CD14-positive monocyte (primary cell): ENCODE measurements at regions not wholly inside any gene's neighbourhood (a gene's known extent, or its start where the extent isn't known, plus 50 kb on each side); places are given as distances from the start of the nearest gene placed in this dataset.

Experiments
- DNase-seq, 3 donors: peaks; one replicate each; pipeline ENCODE4 v3.0.0-alpha.2; 2011 to 2022
- H2AFZ ChIP-seq: 2 replicates; pipeline ENCODE4 v1.6.0; 2012; ENCODE audit warnings: mild to moderate bottlenecking, low read depth, low read length, inconsistent platforms; ENCODE audit not compliant: insufficient read depth, poor library complexity, severe bottlenecking
- H3K27ac ChIP-seq, 2 donors: 1 replicate in 1 of 2; 2 replicates in 1 of 2; pipeline ENCODE4 v1.5.1; 2012 to 2013; ENCODE audit warnings: low read length in 2 of 2, control low read depth in 1 of 2, inconsistent platforms in 1 of 2, low read depth in 1 of 2, mild to moderate bottlenecking in 1 of 2
- H3K27me3 ChIP-seq, 2 donors: one replicate each; pipeline versions ENCODE4 v1.6.0 to v1.6.1; 2011 to 2013; ENCODE audit warnings: low read length in 2 of 2; ENCODE audit not compliant: control insufficient read depth in 2 of 2, insufficient read depth in 2 of 2
- H3K36me3 ChIP-seq, 2 donors: replicated peaks in 1 of 2; 1 replicate in 1 of 2; 2 replicates in 1 of 2; pipeline versions ENCODE4 v1.5.1 to v1.6.1; 2012 to 2013; ENCODE audit warnings: low read length in 2 of 2, control low read depth in 1 of 2, inconsistent platforms in 1 of 2, mild to moderate bottlenecking in 1 of 2; ENCODE audit not compliant: insufficient read depth in 2 of 2, control insufficient read depth in 1 of 2
- H3K4me1 ChIP-seq, 2 donors: 1 replicate in 1 of 2; 2 replicates in 1 of 2; pipeline versions ENCODE4 v1.5.1 to v1.6.1; 2012 to 2013; ENCODE audit warnings: low read length in 2 of 2, control low read depth in 1 of 2, inconsistent platforms in 1 of 2, mild to moderate bottlenecking in 1 of 2, moderate library complexity in 1 of 2; ENCODE audit not compliant: insufficient read depth in 2 of 2, control insufficient read depth in 1 of 2
- H3K4me2 ChIP-seq: replicated peaks from 2 replicates; pipeline ENCODE3; 2012; ENCODE audit warnings: low read length, moderate library complexity, mild to moderate bottlenecking; ENCODE audit not compliant: poor library complexity, severe bottlenecking; ENCODE audit errors: extremely low read depth
- H3K4me3 ChIP-seq, 3 experiments: fragments of 200-600 bp in 1 of 3; sonication (generic) in 1 of 3; replicated peaks in 1 of 3; 1 replicate in 2 of 3; 2 replicates in 1 of 3; pipeline ENCODE4 v1.5.1; 2011 to 2013; ENCODE audit warnings: low read length in 3 of 3, mild to moderate bottlenecking in 3 of 3, control low read depth in 2 of 3, low read depth in 2 of 3, inconsistent platforms in 1 of 3, moderate library complexity in 1 of 3
- H3K79me2 ChIP-seq: 2 replicates; pipeline ENCODE4 v1.6.0; 2012; ENCODE audit warnings: mild to moderate bottlenecking, control low read depth, inconsistent platforms, low read length, moderate library complexity; ENCODE audit not compliant: insufficient read depth
- H3K9ac ChIP-seq: 2 replicates; pipeline ENCODE4 v1.6.0; 2017; ENCODE audit warnings: low read length, mild to moderate bottlenecking; ENCODE audit not compliant: insufficient read depth, poor library complexity, severe bottlenecking
- H3K9me3 ChIP-seq, 2 donors: replicated peaks in 1 of 2; 1 replicate in 1 of 2; 2 replicates in 1 of 2; pipeline versions ENCODE4 v1.5.1 to v1.6.1; 2012 to 2013; ENCODE audit warnings: low read length in 2 of 2, control low read depth in 1 of 2; ENCODE audit not compliant: control insufficient read depth in 1 of 2, insufficient read depth in 1 of 2
- H4K20me1 ChIP-seq: 2 replicates; pipeline ENCODE4 v1.6.0; 2012; ENCODE audit warnings: mild to moderate bottlenecking, low read length, control low read depth, moderate library complexity; ENCODE audit not compliant: insufficient read depth
- H3K27ac Mint-ChIP-seq, 7 donors: one replicate each; pipeline ENCODE4 v1.8.0; 2020; ENCODE audit warnings: mild to moderate bottlenecking in 7 of 7, mixed read lengths in 7 of 7, moderate library complexity in 6 of 7, inconsistent platforms in 2 of 7
- H3K27me3 Mint-ChIP-seq, 3 donors: one replicate each; pipeline ENCODE4 v1.8.0; 2021 to 2022; ENCODE audit warnings: low read depth in 3 of 3, mild to moderate bottlenecking in 3 of 3, mixed read lengths in 3 of 3, moderate library complexity in 3 of 3, inconsistent platforms in 1 of 3
- H3K36me3 Mint-ChIP-seq, 2 donors: one replicate each; pipeline ENCODE4 v1.8.0; 2020; ENCODE audit warnings: mixed read lengths in 2 of 2, inconsistent platforms in 1 of 2, mild to moderate bottlenecking in 1 of 2
- H3K4me1 Mint-ChIP-seq: one replicate; pipeline ENCODE4 v1.8.0; 2020; ENCODE audit warnings: mild to moderate bottlenecking, mixed read lengths
- H3K4me3 Mint-ChIP-seq, 2 donors: one replicate each; pipeline ENCODE4 v1.8.0; 2020; ENCODE audit warnings: mild to moderate bottlenecking in 2 of 2, mixed read lengths in 2 of 2, moderate library complexity in 1 of 2
- H3K9me3 Mint-ChIP-seq, 7 donors: one replicate each; pipeline ENCODE4 v1.8.0; 2020 to 2022; ENCODE audit warnings: mixed read lengths in 7 of 7, mild to moderate bottlenecking in 6 of 7, moderate library complexity in 6 of 7, inconsistent platforms in 2 of 7
- CTCF ChIP-seq: fragments of 200-600 bp; IDR thresholded peaks from one replicate; pipeline ENCODE4 v1.8.0; 2022; ENCODE audit warnings: antibody characterized with exemption, mild to moderate bottlenecking
- WGBS: methylation state at CpG from one replicate; pipeline ENCODE4 v1.1.5; 2013; ENCODE audit warnings: missing lambda C conversion rate; ENCODE audit not compliant: insufficient coverage; 5-methylcytosine and 5-hydroxymethylcytosine counted together
- intact Hi-C, 2 donors: fragments of 100-400 bp; cut with micrococcal nuclease; formaldehyde crosslinking; loops; one replicate each; pipeline versions ENCODE4 v1.15.0 to v1.15.1; 2023

- no peaks in the 10 kb centered on the region for H3K36me3 ChIP-seq
- no peaks in the 10 kb centered on the region for H3K4me1 Mint-ChIP-seq
- H3K4me3 Mint-ChIP-seq: no peak overlapping the region
- no peaks in the 10 kb centered on the region for H3K27me3 Mint-ChIP-seq
- no peak for TF ChIP-seq CTCF
- H3K4me3 ChIP-seq: no peak overlapping the region
- H3K27me3 ChIP-seq: no peaks in the 10 kb centered on the region
- H3K4me2 ChIP-seq: no peak overlapping the region
- 85% methylated on average over 6 of the region's 6 CpGs for WGBS
- no peaks in the 10 kb centered on the region for H3K4me1 ChIP-seq
- no peak overlapping the region for H3K9ac ChIP-seq
- no peaks in the 10 kb centered on the region for H3K36me3 Mint-ChIP-seq
- intact Hi-C loops: no loop called here
- no peak overlapping the region for H3K27ac Mint-ChIP-seq
- H2AFZ ChIP-seq: no peak overlapping the region
- no peaks in the 10 kb centered on the region for H3K79me2 ChIP-seq
- H4K20me1 ChIP-seq: no peaks in the 10 kb centered on the region
- H3K27ac ChIP-seq: no peak overlapping the region
- no peaks in the 10 kb centered on the region for H3K9me3 ChIP-seq
- peaks cover 0 to 7% (median 2%) of the 10 kb centered on the region in 7 donors for H3K9me3 Mint-ChIP-seq
- DNase-seq: no peak
Observed at GRCh38 chr6:112626468-112627082, 279.4 kb downstream of the RFPL4B start.

GRCh38 chr6:112634376-112634775, 287.2 kb downstream of the RFPL4B start:
- WGBS: no CpG with 5 or more reads among the region's 1 CpG
- intact Hi-C loops: no loop called here
- no peaks in the 10 kb centered on the region for H3K4me1 ChIP-seq

More at GRCh38 chr6:112634376-112634775, 287.2 kb downstream of the RFPL4B start:
- Histone ChIP-seq H3K27me3 (no peaks in the 10 kb centered on the region), H3K4me2 (no peak overlapping the region), H3K4me3 (no peak overlapping the region), H3K79me2 (no peaks in the 10 kb centered on the region), H3K36me3 (no peaks in the 10 kb centered on the region), H3K27ac (no peak overlapping the region), H4K20me1 (no peaks in the 10 kb centered on the region), H3K9me3 (no peaks in the 10 kb centered on the region), H3K9ac (no peak overlapping the region), H2AFZ (no peak overlapping the region)
- TF ChIP-seq CTCF: no peak
- no peaks in the 10 kb centered on the region for H3K27me3 Mint-ChIP-seq
- H3K4me1 Mint-ChIP-seq: no peaks in the 10 kb centered on the region
- H3K36me3 Mint-ChIP-seq: no peaks in the 10 kb centered on the region
- no peak for DNase-seq
- peaks cover 2 to 10% (median 6%) of the 10 kb centered on the region in 7 donors for H3K9me3 Mint-ChIP-seq
- H3K27ac Mint-ChIP-seq: no peak overlapping the region
- no peak overlapping the region for H3K4me3 Mint-ChIP-seq
